Activated CD8-positive, alpha-beta T cell treated with anti-CD3 and anti-CD28 coated beads, Interleukin-2, amount 10 ng/mL, durations not matched to agents 7 days and 5 days (primary cell): ENCODE measurements at regions not wholly inside any gene's neighbourhood (a gene's known extent, or its start where the extent isn't known, plus 50 kb on each side); places are given as distances from the start of the nearest gene placed in this dataset.

ENCODE experiments used
- ATAC-seq: fragments of 150-1000 bp; cut with Tn5 transposase; one replicate; pipeline ENCODE4 v1.10.0; 2021; ENCODE audit warnings: moderate library complexity
- CTCF ChIA-PET: fragments of 350-600 bp; sonication (Branson Sonifier 250); formaldehyde crosslinking; loops from one replicate; lab custom pipeline; 2021; ENCODE audit warnings: antibody characterized with exemption; lab: Charles Lee
- POLR2A ChIA-PET: fragments of 350-600 bp; sonication (Branson Sonifier 250); formaldehyde crosslinking; loops from one replicate; lab custom pipeline; 2021; ENCODE audit warnings: antibody characterized with exemption; lab: Charles Lee
- DNase-seq: peaks from one replicate; pipeline ENCODE4 v3.0.0-alpha.2; 2020
- H3K27ac Mint-ChIP-seq: one replicate; pipeline ENCODE4 v1.8.0; 2021; ENCODE audit warnings: mild to moderate bottlenecking, mixed read lengths
- H3K27me3 Mint-ChIP-seq: one replicate; pipeline ENCODE4 v1.8.0; 2021; ENCODE audit warnings: low read depth, mixed read lengths
- H3K36me3 Mint-ChIP-seq: one replicate; pipeline ENCODE4 v1.8.0; 2021; ENCODE audit warnings: low read depth, mixed read lengths
- H3K4me1 Mint-ChIP-seq: one replicate; pipeline ENCODE4 v1.8.0; 2021; ENCODE audit warnings: low read depth, mixed read lengths
- H3K4me3 Mint-ChIP-seq: one replicate; pipeline ENCODE4 v1.8.0; 2021; ENCODE audit warnings: mild to moderate bottlenecking, mixed read lengths
- H3K9me3 Mint-ChIP-seq: one replicate; pipeline ENCODE4 v1.8.0; 2022; ENCODE audit warnings: mixed read lengths; ENCODE audit not compliant: insufficient read depth

DNA sequence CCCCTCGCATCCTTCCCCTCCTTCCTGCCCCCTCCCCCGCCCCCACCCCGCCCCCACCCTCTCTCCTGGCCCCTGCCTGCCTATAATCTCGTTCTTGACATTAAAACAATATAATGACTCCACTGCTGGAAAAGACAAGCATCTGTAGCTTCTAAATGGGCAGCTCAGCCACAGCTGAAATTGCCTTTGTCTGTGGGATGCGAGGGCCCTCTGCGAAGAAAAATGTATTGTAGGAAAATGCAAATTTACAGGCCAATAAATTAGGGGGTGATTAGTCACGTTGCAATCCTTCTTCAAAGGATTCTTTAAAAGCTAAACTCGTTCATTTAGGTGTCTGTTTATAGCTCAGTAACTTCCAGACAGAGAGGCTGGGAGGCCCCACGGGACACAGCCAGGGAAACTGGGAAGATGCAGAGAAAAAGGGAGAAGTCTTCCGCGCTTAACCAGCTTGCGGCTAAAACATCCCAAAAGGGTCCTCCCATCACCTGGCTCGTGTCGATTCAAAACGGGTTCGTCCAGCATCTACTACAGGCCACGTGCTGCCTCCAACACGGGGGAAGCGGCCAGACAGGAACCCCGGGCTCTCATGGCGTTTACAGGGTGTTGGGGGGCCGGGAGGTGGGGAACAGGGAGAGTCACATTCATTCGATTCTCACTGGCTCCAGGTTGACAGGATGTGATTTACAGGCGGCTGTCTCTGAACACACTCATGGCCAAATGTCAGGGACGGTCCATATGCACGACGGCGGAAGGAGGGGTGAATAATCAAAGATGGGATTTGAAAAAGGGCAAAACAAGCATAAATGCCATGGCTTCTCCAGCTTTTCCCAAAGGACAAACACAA is 100.5 kb upstream of the ZBTB40 start:
- CTCF ChIA-PET, result no interaction called here

DNA sequence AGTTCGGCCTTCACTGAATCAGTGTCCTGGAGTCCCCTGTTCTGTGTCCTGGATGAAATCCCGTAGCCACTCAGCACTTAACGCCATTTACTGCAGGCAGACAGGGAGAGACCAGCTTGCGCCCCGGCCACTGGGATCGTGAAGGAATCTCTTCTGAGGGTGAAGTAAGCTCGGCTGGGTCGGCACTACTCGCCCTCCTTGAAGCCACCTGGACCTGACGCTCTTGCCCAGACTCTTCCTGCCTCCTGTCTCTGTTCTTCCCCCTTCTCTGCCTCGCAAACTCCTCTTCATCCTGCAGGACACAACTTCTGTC is 99.9 kb upstream of the ZBTB40 start:
- H3K4me3 Mint-ChIP-seq, result no peak overlapping the region
- peaks cover 40% of the 10 kb centered on the region for H3K27me3 Mint-ChIP-seq
- ChIA-PET POLR2A (no interaction called here), CTCF (no interaction called here)
- H3K36me3 Mint-ChIP-seq, result no peaks in the 10 kb centered on the region
- no peak for DNase-seq
- peaks cover 2% of the 10 kb centered on the region for H3K4me1 Mint-ChIP-seq
- H3K9me3 Mint-ChIP-seq, result no peaks in the 10 kb centered on the region
- no peak for ATAC-seq
- no peak overlapping the region for H3K27ac Mint-ChIP-seq

More for the DNA sequence above, 100.5 kb upstream of the ZBTB40 start:
- peaks cover 2% of the 10 kb centered on the region for H3K4me1 Mint-ChIP-seq
- H3K4me3 Mint-ChIP-seq, result no peak overlapping the region
- POLR2A ChIA-PET, result no interaction called here
- DNase-seq (no peak), ATAC-seq (no peak)
- H3K9me3 Mint-ChIP-seq, result no peaks in the 10 kb centered on the region
- no peak overlapping the region for H3K27ac Mint-ChIP-seq
- H3K27me3 Mint-ChIP-seq, result peaks cover 40% of the 10 kb centered on the region
- no peaks in the 10 kb centered on the region for H3K36me3 Mint-ChIP-seq

DNA sequence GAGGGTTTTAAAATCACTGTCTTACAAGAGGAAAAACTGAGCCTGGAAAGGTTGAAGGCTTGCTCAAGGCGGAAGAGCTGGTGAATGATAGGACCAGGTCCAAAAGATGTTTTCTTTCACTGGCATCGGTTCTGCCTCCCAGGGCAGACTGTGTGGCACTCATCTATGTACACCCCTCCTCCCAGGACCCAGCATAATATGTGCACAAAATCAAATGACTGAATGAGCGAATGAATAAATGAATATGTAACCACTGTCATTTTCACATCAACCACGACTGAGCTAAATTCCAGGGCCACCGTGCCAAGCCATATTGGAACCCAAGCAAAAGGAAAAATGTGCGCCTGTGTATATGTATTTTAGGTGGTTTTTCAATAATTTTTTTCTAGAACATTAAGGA is 99.3 kb upstream of the ZBTB40 start:
- Mint-ChIP-seq H3K4me3 (no peak overlapping the region), H3K36me3 (no peaks in the 10 kb centered on the region), H3K4me1 (peaks cover 2% of the 10 kb centered on the region), H3K9me3 (no peaks in the 10 kb centered on the region), H3K27ac (no peak overlapping the region), H3K27me3 (peaks cover 45% of the 10 kb centered on the region)
- DNase-seq (no peak), ATAC-seq (no peak)
- CTCF ChIA-PET, result no interaction called here
- POLR2A ChIA-PET, result no interaction called here

DNA sequence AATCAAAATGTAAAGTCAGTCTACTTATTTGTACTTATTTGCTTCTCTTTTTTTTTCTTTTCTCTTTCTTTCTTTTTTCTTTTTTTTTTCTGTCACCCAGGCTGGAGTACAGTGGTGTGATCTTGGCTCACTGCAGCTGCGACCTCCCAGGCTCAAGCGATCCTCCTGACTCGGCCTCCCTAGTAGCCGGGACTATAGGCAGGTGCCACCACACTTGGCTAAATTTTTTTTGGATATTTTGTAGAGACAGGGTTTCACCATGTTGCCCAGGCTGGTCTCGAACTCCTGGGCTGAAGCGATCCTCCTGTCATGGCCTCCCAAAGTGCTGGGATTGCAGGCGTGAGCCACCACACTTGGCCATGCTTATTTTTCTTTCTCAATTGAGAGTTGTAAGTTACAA is 98.8 kb upstream of the ZBTB40 start:
- Mint-ChIP-seq H3K36me3 (no peaks in the 10 kb centered on the region), H3K4me1 (peaks cover 2% of the 10 kb centered on the region), H3K27me3 (peaks cover 42% of the 10 kb centered on the region), H3K9me3 (no peaks in the 10 kb centered on the region), H3K4me3 (no peak overlapping the region), H3K27ac (no peak overlapping the region)
- ATAC-seq (no peak), DNase-seq (no peak)
- POLR2A ChIA-PET, result no interaction called here
- CTCF ChIA-PET, result no interaction called here

DNA sequence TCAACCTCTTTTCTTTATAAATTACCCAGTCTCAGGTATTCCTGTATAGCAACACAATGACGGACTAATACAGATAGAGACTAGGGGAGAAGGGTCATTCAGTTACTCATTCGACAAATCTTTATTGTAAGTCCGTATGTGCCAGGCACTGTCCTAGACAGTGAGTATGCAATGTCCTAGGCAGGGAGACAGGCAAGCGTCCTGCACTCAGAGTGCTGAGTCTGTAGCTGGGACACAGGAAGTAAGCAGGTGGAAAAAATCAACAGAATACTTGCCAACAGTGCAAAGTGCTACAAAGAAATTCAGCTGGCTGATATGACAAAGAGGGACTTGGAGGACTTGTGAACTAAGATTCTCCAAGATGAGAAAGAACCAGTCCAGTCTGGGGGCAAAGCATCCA is 92.2 kb upstream of the ZBTB40 start:
- no peaks in the 10 kb centered on the region for H3K9me3 Mint-ChIP-seq
- H3K27me3 Mint-ChIP-seq, result peaks cover 28% of the 10 kb centered on the region
- no peak for ATAC-seq
- no peaks in the 10 kb centered on the region for H3K4me1 Mint-ChIP-seq
- H3K4me3 Mint-ChIP-seq, result no peak overlapping the region
- no peak overlapping the region for H3K27ac Mint-ChIP-seq
- ChIA-PET POLR2A (no interaction called here), CTCF (no interaction called here)
- no peak for DNase-seq
- H3K36me3 Mint-ChIP-seq, result no peaks in the 10 kb centered on the region

DNA sequence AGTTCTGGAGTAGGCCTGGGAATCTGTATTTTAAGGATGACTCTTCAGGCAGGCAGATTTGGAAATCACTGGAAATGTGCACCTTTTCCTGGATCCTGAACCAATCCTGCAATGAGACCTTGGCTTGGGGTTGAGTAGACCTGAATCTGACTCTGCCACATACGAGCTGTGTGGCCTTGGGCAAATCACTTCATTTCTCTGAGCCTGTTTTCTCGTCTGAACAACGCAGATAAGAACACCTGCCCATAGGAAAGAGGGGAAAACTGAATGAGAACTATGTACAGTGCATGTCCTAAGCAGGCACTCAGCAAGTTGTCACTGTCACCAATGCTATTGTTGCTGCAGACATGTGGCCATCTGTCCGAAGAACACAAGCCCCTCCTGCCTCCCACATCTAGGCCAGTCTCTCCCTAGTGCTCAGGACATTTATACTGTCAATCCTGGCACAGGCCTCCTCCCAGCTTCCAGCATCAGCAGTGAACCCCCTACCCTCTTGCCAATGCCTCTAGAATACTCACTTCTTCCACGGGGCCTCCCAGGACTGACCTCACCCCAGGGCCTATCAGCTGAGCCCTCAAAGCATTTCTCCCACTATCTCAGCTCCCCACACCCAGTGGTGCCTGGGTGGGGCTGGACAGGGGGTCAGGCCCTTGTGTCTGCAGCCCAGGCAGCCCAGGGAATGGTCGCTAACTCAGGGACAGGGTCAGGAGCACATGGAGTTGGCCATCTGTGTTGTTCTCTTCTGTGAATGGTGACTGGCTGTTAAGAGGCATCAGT is 88.8 kb upstream of the ZBTB40 start:
- Mint-ChIP-seq H3K9me3 (no peaks in the 10 kb centered on the region), H3K36me3 (no peaks in the 10 kb centered on the region), H3K27ac (no peak overlapping the region), H3K4me3 (no peak overlapping the region), H3K27me3 (peaks cover 23% of the 10 kb centered on the region), H3K4me1 (no peaks in the 10 kb centered on the region)
- CTCF ChIA-PET, result no interaction called here
- ATAC-seq (no peak), DNase-seq (no peak)
- POLR2A ChIA-PET, result no interaction called here

DNA sequence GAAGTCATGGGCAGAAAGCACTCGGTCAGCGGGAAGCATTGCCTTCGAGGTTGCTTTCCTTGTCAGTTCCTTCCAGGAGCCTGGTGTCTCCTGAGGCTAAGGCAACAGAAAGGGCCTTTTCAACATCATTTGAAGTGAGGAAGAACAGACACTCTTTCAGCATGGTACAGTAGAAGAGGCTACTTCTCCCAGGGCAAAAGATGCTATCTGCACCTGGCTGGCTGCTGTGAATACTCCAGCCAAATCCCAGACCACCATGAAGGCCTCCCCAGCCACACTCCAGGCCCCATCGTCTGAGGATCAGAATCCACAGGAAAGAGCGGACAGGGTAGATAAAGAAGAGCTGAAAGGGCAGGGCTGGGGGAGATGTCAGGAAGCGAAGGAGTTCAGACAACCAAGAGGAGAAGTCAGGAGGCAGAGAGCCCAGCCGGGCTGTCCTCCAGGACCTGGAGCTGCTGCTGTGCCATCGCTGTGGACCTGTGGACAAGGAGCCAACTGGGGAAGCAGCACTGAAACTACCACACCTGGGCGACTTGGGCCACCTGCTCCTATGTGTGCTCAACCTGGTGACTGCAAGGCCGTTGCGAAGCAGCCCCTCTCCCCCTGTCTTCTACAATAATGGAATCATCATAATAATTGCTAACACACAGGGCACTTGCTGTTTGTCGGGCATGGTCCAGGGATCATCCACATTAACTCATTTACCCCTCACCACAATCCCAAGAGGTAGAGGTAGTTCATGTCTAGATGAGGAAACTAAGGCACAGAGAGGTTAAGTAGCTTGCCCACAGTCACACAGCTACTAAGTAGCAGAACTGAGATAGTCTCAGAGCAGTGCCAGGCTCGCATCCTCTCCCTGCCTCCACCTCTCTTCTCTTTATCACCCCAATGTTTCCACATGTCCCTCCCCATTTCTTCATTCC is 88.0 kb upstream of the ZBTB40 start:
- Mint-ChIP-seq H3K36me3 (no peaks in the 10 kb centered on the region), H3K4me3 (no peak overlapping the region), H3K4me1 (no peaks in the 10 kb centered on the region), H3K9me3 (no peaks in the 10 kb centered on the region), H3K27me3 (peaks cover 21% of the 10 kb centered on the region), H3K27ac (no peak overlapping the region)
- no peak for ATAC-seq
- ChIA-PET CTCF (no interaction called here), POLR2A (no interaction called here)
- no peak for DNase-seq

DNA sequence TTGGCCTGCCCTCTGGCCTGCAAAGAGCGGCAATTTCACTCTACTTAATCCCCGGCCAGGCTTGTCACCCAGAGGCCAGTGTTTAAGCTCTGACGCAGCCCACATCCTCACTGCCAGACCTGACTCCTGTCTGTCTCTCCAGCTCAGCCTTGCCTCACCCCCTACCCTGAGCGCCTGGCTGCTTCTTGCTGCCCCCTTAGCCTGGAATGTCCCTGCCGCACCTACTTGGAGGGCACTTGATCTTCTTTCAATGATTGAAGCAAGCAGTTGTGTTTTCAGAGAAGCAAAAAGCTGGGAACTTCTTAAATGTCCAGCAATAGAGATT is 87.4 kb upstream of the ZBTB40 start:
- no peaks in the 10 kb centered on the region for H3K36me3 Mint-ChIP-seq
- H3K27ac Mint-ChIP-seq, result no peak overlapping the region
- POLR2A ChIA-PET, result no interaction called here
- CTCF ChIA-PET, result no interaction called here
- DNase-seq, result no peak
- ATAC-seq, result no peak
- no peaks in the 10 kb centered on the region for H3K9me3 Mint-ChIP-seq
- peaks cover 26% of the 10 kb centered on the region for H3K27me3 Mint-ChIP-seq
- no peak overlapping the region for H3K4me3 Mint-ChIP-seq
- no peaks in the 10 kb centered on the region for H3K4me1 Mint-ChIP-seq

DNA sequence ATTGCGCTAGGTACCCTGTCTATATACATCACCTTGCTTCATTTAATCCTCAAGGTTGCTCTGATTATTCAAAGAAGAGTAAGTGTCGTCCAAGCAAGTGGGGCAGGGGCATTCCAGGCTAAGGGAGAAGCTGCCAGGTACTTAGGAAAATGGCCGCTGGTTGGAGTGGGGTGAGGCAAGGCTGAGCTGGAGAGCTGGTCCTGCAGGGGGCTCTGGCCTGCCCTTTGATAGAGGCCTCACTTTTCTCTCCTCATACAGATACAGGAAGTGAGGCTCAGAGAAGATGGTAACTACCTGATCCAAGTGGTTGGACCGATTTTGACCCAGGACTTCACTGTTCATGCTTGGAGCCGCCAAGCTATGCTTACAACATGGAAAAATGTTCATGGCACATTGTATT is 86.9 kb upstream of the ZBTB40 start:
- peaks cover 21% of the 10 kb centered on the region for H3K27me3 Mint-ChIP-seq
- DNase-seq, result no peak
- H3K4me1 Mint-ChIP-seq, result no peaks in the 10 kb centered on the region
- ChIA-PET CTCF (no interaction called here), POLR2A (no interaction called here)
- ATAC-seq, result no peak
- H3K9me3 Mint-ChIP-seq, result no peaks in the 10 kb centered on the region
- no peak overlapping the region for H3K27ac Mint-ChIP-seq
- no peaks in the 10 kb centered on the region for H3K36me3 Mint-ChIP-seq
- H3K4me3 Mint-ChIP-seq, result no peak overlapping the region

DNA sequence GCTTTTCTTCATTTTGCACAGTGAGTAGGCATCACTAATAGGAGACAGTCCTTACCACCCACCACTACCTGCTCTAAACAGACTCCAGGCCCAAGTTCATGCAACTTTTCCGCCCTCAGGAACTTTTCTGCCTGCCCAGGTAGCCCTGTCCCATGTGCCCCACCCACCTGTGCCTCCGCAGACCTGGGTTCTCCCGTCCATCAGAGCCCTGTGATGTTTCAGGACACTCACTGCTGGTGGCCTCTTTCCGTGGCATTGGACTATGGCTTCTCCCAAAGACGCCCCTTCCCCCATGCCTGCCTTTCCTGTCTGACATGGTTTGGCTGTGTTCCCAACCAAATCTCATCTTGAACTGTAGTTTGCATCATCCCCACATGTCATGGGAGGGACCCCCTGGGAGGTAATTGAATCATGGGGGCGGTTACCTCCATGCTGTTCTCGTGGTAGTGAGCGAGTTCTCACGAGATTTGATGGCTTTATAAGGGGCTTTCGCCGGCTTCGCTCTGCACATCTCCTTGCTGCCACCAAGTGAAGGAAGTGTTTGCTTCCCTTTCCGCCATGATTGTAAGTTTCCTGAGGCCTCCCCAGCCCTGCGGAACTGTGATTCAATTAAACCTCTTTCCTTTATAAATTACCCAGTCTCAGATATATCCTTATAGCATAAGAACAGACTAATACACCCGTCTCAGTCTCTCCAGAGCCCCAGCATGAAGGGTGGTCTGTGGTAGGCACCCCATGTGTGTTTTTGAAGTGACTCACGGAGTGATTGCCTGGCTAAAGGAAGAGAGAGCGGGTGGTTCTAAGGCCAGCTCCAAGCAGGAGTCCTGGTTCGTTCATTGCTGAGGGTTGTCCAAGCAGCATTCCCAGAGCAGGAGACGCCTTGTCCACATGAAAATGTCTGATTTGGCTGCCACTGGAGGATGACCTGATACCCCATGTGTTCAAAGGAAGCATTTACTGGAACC is 86.0 kb upstream of the ZBTB40 start:
- POLR2A ChIA-PET, result no interaction called here
- ATAC-seq, result no peak
- H3K4me1 Mint-ChIP-seq, result no peaks in the 10 kb centered on the region
- H3K27me3 Mint-ChIP-seq, result peaks cover 19% of the 10 kb centered on the region
- CTCF ChIA-PET, result no interaction called here
- H3K27ac Mint-ChIP-seq, result no peak overlapping the region
- H3K36me3 Mint-ChIP-seq, result no peaks in the 10 kb centered on the region
- no peaks in the 10 kb centered on the region for H3K9me3 Mint-ChIP-seq
- no peak overlapping the region for H3K4me3 Mint-ChIP-seq
- DNase-seq, result no peak

DNA sequence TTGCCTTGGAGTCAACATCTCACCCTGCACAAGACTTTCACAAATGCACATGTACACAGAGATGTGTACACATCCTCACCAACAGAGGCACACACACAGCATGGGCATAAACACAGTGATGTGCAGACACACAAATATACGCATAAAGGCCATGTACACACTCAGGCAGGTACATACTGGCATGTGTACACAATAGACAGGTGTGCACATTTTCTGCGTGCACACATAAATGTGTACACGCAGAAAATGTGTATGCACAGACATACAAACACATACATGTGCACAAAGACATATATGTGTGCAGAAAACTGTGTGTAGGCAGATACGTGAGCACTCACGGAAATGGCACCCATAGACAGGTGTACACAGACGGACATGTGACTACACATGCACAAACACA is 85.3 kb upstream of the ZBTB40 start:
- no peak for DNase-seq
- H3K4me1 Mint-ChIP-seq, result no peaks in the 10 kb centered on the region
- no peak for ATAC-seq
- no peaks in the 10 kb centered on the region for H3K9me3 Mint-ChIP-seq
- POLR2A ChIA-PET, result no interaction called here
- H3K36me3 Mint-ChIP-seq, result no peaks in the 10 kb centered on the region
- H3K4me3 Mint-ChIP-seq, result no peak overlapping the region
- peaks cover 18% of the 10 kb centered on the region for H3K27me3 Mint-ChIP-seq
- CTCF ChIA-PET, result no interaction called here
- no peak overlapping the region for H3K27ac Mint-ChIP-seq
